H9 (cell line): ENCODE measurements at regions not wholly inside any gene's neighbourhood (a gene's known extent, or its start where the extent isn't known, plus 50 kb on each side); places are given as distances from the start of the nearest gene placed in this dataset.
A peak's percentile ranks its signal among the peaks of the same experiment; 100 is the strongest.

ENCODE experiments used
- DNase-seq: peaks from one replicate; pipeline ENCODE4 v3.0.0-alpha.2; 2017
- H2AFZ ChIP-seq: one replicate; pipeline ENCODE4 v1.6.1; 2013; ENCODE audit warnings: mild to moderate bottlenecking, low read length, control low read depth, moderate library complexity
- H2AK5ac ChIP-seq: 2 replicates; pipeline ENCODE4 v1.6.1; 2013; ENCODE audit warnings: low read length, control low read depth, mixed read lengths; ENCODE audit not compliant: insufficient read length
- H2BK120ac ChIP-seq: one replicate; pipeline ENCODE4 v1.6.1; 2013; ENCODE audit warnings: low read depth, mild to moderate bottlenecking, low read length, control low read depth, inconsistent platforms; ENCODE audit not compliant: poor library complexity, severe bottlenecking
- H2BK12ac ChIP-seq: 2 replicates; pipeline ENCODE4 v1.6.1; 2013; ENCODE audit warnings: low read length, control low read depth, mixed read lengths, low read depth; ENCODE audit not compliant: insufficient read length
- H2BK15ac ChIP-seq: 2 replicates; pipeline ENCODE4 v1.6.1; 2013; ENCODE audit warnings: low read depth, low read length, control low read depth
- H2BK20ac ChIP-seq: one replicate; pipeline ENCODE4 v1.6.1; 2013; ENCODE audit warnings: low read depth, mild to moderate bottlenecking, low read length, control low read depth, inconsistent platforms; ENCODE audit not compliant: poor library complexity, severe bottlenecking
- H2BK5ac ChIP-seq: 2 replicates; pipeline ENCODE4 v1.6.1; 2013; ENCODE audit warnings: low read length, control low read depth, mixed read lengths; ENCODE audit not compliant: insufficient read length
- H3K14ac ChIP-seq: 2 replicates; pipeline ENCODE4 v1.6.1; 2013; ENCODE audit warnings: low read length, control low read depth; ENCODE audit not compliant: insufficient read depth
- H3K18ac ChIP-seq: 2 replicates; pipeline ENCODE4 v1.6.1; 2013; ENCODE audit warnings: low read depth, mild to moderate bottlenecking, mixed read lengths, low read length, control low read depth; ENCODE audit not compliant: insufficient read length
- H3K23ac ChIP-seq: 2 replicates; pipeline ENCODE4 v1.6.1; 2013; ENCODE audit warnings: low read length, control low read depth, mixed read lengths, low read depth; ENCODE audit not compliant: insufficient read length
- H3K23me2 ChIP-seq: 2 replicates; pipeline ENCODE4 v1.6.1; 2013; ENCODE audit warnings: low read depth, mild to moderate bottlenecking, mixed read lengths, low read length, control low read depth; ENCODE audit not compliant: insufficient read length, poor library complexity, severe bottlenecking
- H3K27ac ChIP-seq: 2 replicates; pipeline ENCODE4 v1.5.1; 2013; ENCODE audit warnings: low read length, control low read depth, mixed read lengths, low read depth; ENCODE audit not compliant: insufficient read length
- H3K27me3 ChIP-seq: 2 replicates; pipeline ENCODE4 v1.6.1; 2013; ENCODE audit warnings: low read length, control low read depth, inconsistent platforms; ENCODE audit not compliant: insufficient read depth
- H3K4ac ChIP-seq: 2 replicates; pipeline ENCODE4 v1.6.1; 2013; ENCODE audit warnings: low read depth, mild to moderate bottlenecking, control low read depth, inconsistent platforms, low read length, moderate library complexity
- H3K4me1 ChIP-seq: 2 replicates; pipeline ENCODE4 v1.6.1; 2013; ENCODE audit warnings: low read length, control low read depth, inconsistent platforms; ENCODE audit not compliant: insufficient read depth
- H3K4me2 ChIP-seq: 2 replicates; pipeline ENCODE4 v1.6.1; 2013; ENCODE audit warnings: low read length, control low read depth, mixed read lengths; ENCODE audit not compliant: insufficient read length, insufficient read depth
- H3K56ac ChIP-seq: 2 replicates; pipeline ENCODE4 v1.6.1; 2013; ENCODE audit warnings: low read depth, mild to moderate bottlenecking, mixed read lengths, low read length, control low read depth; ENCODE audit not compliant: insufficient read length
- H3K79me1 ChIP-seq: 2 replicates; pipeline ENCODE4 v1.6.1; 2013; ENCODE audit warnings: low read depth, mild to moderate bottlenecking, moderate library complexity, low read length, control low read depth, inconsistent platforms; ENCODE audit not compliant: insufficient read depth, poor library complexity, severe bottlenecking
- H3K79me2 ChIP-seq: 2 replicates; pipeline ENCODE4 v1.6.1; 2013; ENCODE audit warnings: low read length, control low read depth, inconsistent platforms; ENCODE audit not compliant: insufficient read depth
- H3K9ac ChIP-seq: 2 replicates; pipeline ENCODE4 v1.6.1; 2013; ENCODE audit warnings: low read length, control low read depth, mixed read lengths; ENCODE audit not compliant: insufficient read length; ENCODE audit errors: extremely low read depth
- H3K9me3 ChIP-seq: one replicate; pipeline ENCODE4 v1.6.1; 2013; ENCODE audit warnings: low read depth, low read length, inconsistent platforms; ENCODE audit not compliant: control insufficient read depth
- H3T11ph ChIP-seq: one replicate; pipeline ENCODE4 v1.6.1; 2013; ENCODE audit warnings: mild to moderate bottlenecking, low read length, control low read depth, inconsistent platforms
- H4K20me1 ChIP-seq: one replicate; pipeline ENCODE4 v1.6.1; 2013; ENCODE audit not compliant: control insufficient read depth, insufficient read length, insufficient read depth
- H4K5ac ChIP-seq: 2 replicates; pipeline ENCODE4 v1.6.1; 2013; ENCODE audit warnings: low read depth, mild to moderate bottlenecking, mixed read lengths, low read length, control low read depth; ENCODE audit not compliant: insufficient read length
- H4K8ac ChIP-seq: replicated peaks from 2 replicates; pipeline ENCODE4 v1.6.1; 2013; ENCODE audit warnings: low read length, control low read depth, mixed read lengths, low read depth; ENCODE audit not compliant: insufficient read length
- H4K91ac ChIP-seq: 2 replicates; pipeline ENCODE4 v1.6.1; 2013; ENCODE audit warnings: low read depth, mild to moderate bottlenecking, moderate library complexity, mixed read lengths, low read length, control low read depth; ENCODE audit not compliant: insufficient read length
- H3K27ac Mint-ChIP-seq, 3 experiments: 2 replicates in 2 of 3; 3 replicates in 1 of 3; pipeline ENCODE4 v1.8.0; 2020 to 2021; ENCODE audit warnings: mixed read lengths in 3 of 3, mild to moderate bottlenecking in 1 of 3, moderate library complexity in 1 of 3
- H3K27me3 Mint-ChIP-seq: 2 replicates; pipeline ENCODE4 v1.8.0; 2021; ENCODE audit warnings: low read depth, mild to moderate bottlenecking, moderate library complexity, mixed read lengths
- H3K36me3 Mint-ChIP-seq, 3 experiments: 2 replicates in 2 of 3; 3 replicates in 1 of 3; pipeline ENCODE4 v1.8.0; 2020 to 2021; ENCODE audit warnings: low read depth in 3 of 3, mixed read lengths in 3 of 3; ENCODE audit not compliant: insufficient read depth in 1 of 3
- H3K4me1 Mint-ChIP-seq, 2 experiments: 2 replicates each; pipeline ENCODE4 v1.8.0; 2020; ENCODE audit warnings: mixed read lengths in 2 of 2
- H3K4me3 Mint-ChIP-seq, 2 experiments: 2 replicates in 1 of 2; 3 replicates in 1 of 2; pipeline ENCODE4 v1.8.0; 2020 to 2021; ENCODE audit warnings: mild to moderate bottlenecking in 2 of 2, mixed read lengths in 2 of 2, moderate library complexity in 1 of 2
- H3K9me3 Mint-ChIP-seq, 2 experiments: 2 replicates in 1 of 2; 3 replicates in 1 of 2; pipeline ENCODE4 v1.8.0; 2020; ENCODE audit warnings: mild to moderate bottlenecking in 2 of 2, mixed read lengths in 2 of 2, moderate library complexity in 1 of 2
- CTCF ChIP-seq: fragments of 200-600 bp; sonication (generic); conservative IDR thresholded peaks from 3 replicates; pipeline ENCODE4 v1.8.0; 2021; ENCODE audit warnings: antibody characterized with exemption, mild to moderate bottlenecking
- WGBS: extraction: QIAGEN DNeasy Blood & Tissue Kit; methylation state at CpG from one replicate; pipeline ENCODE4 v1.1.7; 2013; ENCODE audit warnings: missing lambda C conversion rate, low lambda C conversion rate, mixed read lengths; ENCODE audit not compliant: insufficient read length; ENCODE audit errors: extremely low coverage; 5-methylcytosine and 5-hydroxymethylcytosine counted together

DNA sequence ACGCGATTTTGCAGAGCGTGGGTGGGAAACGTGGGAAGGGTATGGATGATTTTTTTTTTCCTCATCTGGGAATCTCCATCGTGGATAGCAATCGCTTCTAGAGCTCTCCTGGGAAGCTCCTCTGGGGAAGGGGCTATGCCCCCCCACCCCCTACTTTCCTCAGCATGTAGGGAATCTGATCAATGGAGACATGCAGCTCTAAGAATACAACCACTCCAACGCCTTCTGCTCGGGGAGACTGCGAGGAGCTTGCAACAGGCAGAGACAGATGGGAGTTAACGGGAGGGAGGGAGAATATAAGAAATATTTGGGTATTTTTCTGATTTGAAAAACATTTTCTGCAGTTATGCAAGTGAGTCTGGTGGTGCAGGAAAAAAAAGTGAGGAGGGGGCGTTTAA is 104.6 kb upstream of the HSD17B12 start:
- H4K20me1 ChIP-seq: no peaks in the 10 kb centered on the region
- Mint-ChIP-seq H3K9me3 (no peaks in the 10 kb centered on the region; a peak in 2 of 5 replicates), H3K27me3 (peaks cover 99% of the 10 kb centered on the region), H3K36me3 (no peaks in the 10 kb centered on the region; a peak in 2 of 7 replicates), H3K27ac (no peak overlapping the region), H3K4me3 (peak overlapping the region; percentile 67 to 92), H3K4me1 (peaks cover 32 to 45% of the 10 kb centered on the region in 2 experiments)
- no peaks in the 10 kb centered on the region for H3K79me1 ChIP-seq
- peaks cover 29% of the 10 kb centered on the region for H3K23me2 ChIP-seq
- H3K4ac ChIP-seq: no peak overlapping the region
- H3K27ac ChIP-seq: no peak overlapping the region
- peaks cover 71% of the 10 kb centered on the region for H3K27me3 ChIP-seq
- H3K4me2 ChIP-seq: peak overlapping the region; percentile 95
- no peaks in the 10 kb centered on the region for H3K4me1 ChIP-seq
- DNase-seq: no peak
- no peak overlapping the region for H2BK120ac ChIP-seq
- H3T11ph ChIP-seq: no peak overlapping the region
- no CpG with 5 or more reads among the region's 11 CpGs for WGBS
- no peak overlapping the region for H2BK20ac ChIP-seq
- no peaks in the 10 kb centered on the region for H3K9me3 ChIP-seq
- no peak overlapping the region for H2BK15ac ChIP-seq
- no peak overlapping the region for H2BK12ac ChIP-seq
- no peak overlapping the region for H2BK5ac ChIP-seq
- H3K14ac ChIP-seq: no peak overlapping the region
- H4K5ac ChIP-seq: no peak overlapping the region
- no peak overlapping the region for H3K9ac ChIP-seq
- H4K91ac ChIP-seq: no peak overlapping the region
- H3K56ac ChIP-seq: no peak overlapping the region
- H3K23ac ChIP-seq: no peak overlapping the region
- H3K79me2 ChIP-seq: no peaks in the 10 kb centered on the region
- no peak overlapping the region for H4K8ac ChIP-seq
- no peak overlapping the region for H2AFZ ChIP-seq
- no peak overlapping the region for H3K18ac ChIP-seq
- H2AK5ac ChIP-seq: no peak overlapping the region
- no peak for TF ChIP-seq CTCF
